DOHH2 (cell line): ENCODE measurements at regions not wholly inside any gene's neighbourhood (a gene's known extent, or its start where the extent isn't known, plus 50 kb on each side); places are given as distances from the start of the nearest gene placed in this dataset.

ENCODE experiments used
- H3F3A ChIP-seq: fragments of 200-600 bp; sonication (generic), shearing (Covaris generic); 2 replicates; pipeline ENCODE4 v1.6.0; 2016; ENCODE audit warnings: antibody characterized with exemption, mild to moderate bottlenecking; ENCODE audit not compliant: control insufficient read depth, insufficient read depth
- H3K27ac ChIP-seq: fragments of 200-600 bp; sonication (generic); 2 replicates; pipeline ENCODE4 v1.5.1; 2014; ENCODE audit warnings: low read depth, mild to moderate bottlenecking, low read length, moderate library complexity
- H3K27me3 ChIP-seq: fragments of 200-600 bp; sonication (generic); 2 replicates; pipeline ENCODE4 v1.6.1; 2014; ENCODE audit warnings: mild to moderate bottlenecking, low read length, mixed read lengths; ENCODE audit not compliant: control insufficient read depth
- H3K36me3 ChIP-seq: fragments of 200-600 bp; sonication (generic); 2 replicates; pipeline ENCODE4 v1.6.1; 2014; ENCODE audit warnings: mild to moderate bottlenecking, low read length, moderate library complexity, mixed read lengths; ENCODE audit not compliant: control insufficient read depth
- H3K4me1 ChIP-seq: fragments of 200-600 bp; sonication (generic); 2 replicates; pipeline ENCODE4 v1.6.1; 2014; ENCODE audit warnings: mild to moderate bottlenecking, low read length, mixed read lengths; ENCODE audit not compliant: control insufficient read depth
- H3K4me2 ChIP-seq: fragments of 200-600 bp; sonication (generic); 2 replicates; pipeline ENCODE4 v1.6.0; 2014; ENCODE audit warnings: mild to moderate bottlenecking, low read length, moderate library complexity
- H3K4me3 ChIP-seq: fragments of 200-600 bp; sonication (generic); 2 replicates; pipeline ENCODE4 v1.5.1; 2014; ENCODE audit warnings: mild to moderate bottlenecking, low read length, mixed read lengths
- H3K79me2 ChIP-seq: fragments of 200-600 bp; sonication (generic); 2 replicates; pipeline ENCODE4 v1.6.1; 2014; ENCODE audit warnings: mild to moderate bottlenecking, low read length, mixed read lengths; ENCODE audit not compliant: control insufficient read depth
- H3K9me2 ChIP-seq: fragments of 200-600 bp; sonication (generic); replicated peaks from 2 replicates; pipeline ENCODE4 v1.6.1; 2014; ENCODE audit warnings: mild to moderate bottlenecking, low read length, mixed read lengths; ENCODE audit not compliant: control insufficient read depth
- H3K9me3 ChIP-seq: fragments of 200-600 bp; sonication (generic); 2 replicates; pipeline ENCODE4 v1.6.1; 2014; ENCODE audit warnings: antibody characterized with exemption, low read length, mixed read lengths; ENCODE audit not compliant: control insufficient read depth, insufficient read depth
- H4K20me1 ChIP-seq: fragments of 200-600 bp; sonication (generic); 2 replicates; pipeline ENCODE4 v1.6.0; 2014; ENCODE audit warnings: low read depth, mild to moderate bottlenecking, antibody characterized with exemption, low read length, moderate library complexity; ENCODE audit not compliant: control insufficient read depth, insufficient read depth
- EZH2phosphoT487 ChIP-seq: fragments of 200-600 bp; sonication (generic); IDR thresholded peaks from 2 replicates; pipeline ENCODE4 v1.6.1; 2017; ENCODE audit warnings: borderline replicate concordance, mild to moderate bottlenecking, antibody characterized with exemption, low read length, moderate library complexity, mixed read lengths
- TF ChIP-seq, protein P1 (sequence below): fragments of 200-600 bp; sonication (generic); IDR thresholded peaks from one replicate; pipeline ENCODE4 v1.5.1; 2014; ENCODE audit warnings: antibody characterized with exemption, mild to moderate bottlenecking, low read depth, low read length; ENCODE audit not compliant: poor library complexity, severe bottlenecking

GRCh38 chr1:229085291-229085690 lies 185.6 kb upstream of the RAB4A start:
- H3K9me2 ChIP-seq, result no peaks in the 10 kb centered on the region
- H3K27ac ChIP-seq, result no peak overlapping the region
- H4K20me1 ChIP-seq, result no peaks in the 10 kb centered on the region
- H3K4me3 ChIP-seq, result no peak overlapping the region
- H3F3A ChIP-seq, result no peaks in the 10 kb centered on the region
- H3K4me1 ChIP-seq, result no peaks in the 10 kb centered on the region
- no peak overlapping the region for H3K4me2 ChIP-seq
- no peaks in the 10 kb centered on the region for H3K36me3 ChIP-seq
- peaks cover 11% of the 10 kb centered on the region for H3K27me3 ChIP-seq
- peaks cover 7% of the 10 kb centered on the region for H3K9me3 ChIP-seq
- H3K79me2 ChIP-seq, result no peaks in the 10 kb centered on the region
- TF ChIP-seq EZH2phosphoT487, result no peak
- TF ChIP-seq, protein P1, sequence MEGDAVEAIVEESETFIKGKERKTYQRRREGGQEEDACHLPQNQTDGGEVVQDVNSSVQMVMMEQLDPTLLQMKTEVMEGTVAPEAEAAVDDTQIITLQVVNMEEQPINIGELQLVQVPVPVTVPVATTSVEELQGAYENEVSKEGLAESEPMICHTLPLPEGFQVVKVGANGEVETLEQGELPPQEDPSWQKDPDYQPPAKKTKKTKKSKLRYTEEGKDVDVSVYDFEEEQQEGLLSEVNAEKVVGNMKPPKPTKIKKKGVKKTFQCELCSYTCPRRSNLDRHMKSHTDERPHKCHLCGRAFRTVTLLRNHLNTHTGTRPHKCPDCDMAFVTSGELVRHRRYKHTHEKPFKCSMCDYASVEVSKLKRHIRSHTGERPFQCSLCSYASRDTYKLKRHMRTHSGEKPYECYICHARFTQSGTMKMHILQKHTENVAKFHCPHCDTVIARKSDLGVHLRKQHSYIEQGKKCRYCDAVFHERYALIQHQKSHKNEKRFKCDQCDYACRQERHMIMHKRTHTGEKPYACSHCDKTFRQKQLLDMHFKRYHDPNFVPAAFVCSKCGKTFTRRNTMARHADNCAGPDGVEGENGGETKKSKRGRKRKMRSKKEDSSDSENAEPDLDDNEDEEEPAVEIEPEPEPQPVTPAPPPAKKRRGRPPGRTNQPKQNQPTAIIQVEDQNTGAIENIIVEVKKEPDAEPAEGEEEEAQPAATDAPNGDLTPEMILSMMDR, result no peak

GRCh38 chr1:229086091-229086490 lies 184.8 kb upstream of the RAB4A start:
- Histone ChIP-seq H3K4me2 (no peak overlapping the region), H3K27ac (no peak overlapping the region), H3K4me3 (no peak overlapping the region), H3K79me2 (no peaks in the 10 kb centered on the region), H3K4me1 (no peaks in the 10 kb centered on the region), H3F3A (no peaks in the 10 kb centered on the region), H3K36me3 (no peaks in the 10 kb centered on the region), H4K20me1 (no peaks in the 10 kb centered on the region), H3K9me3 (peaks cover 7% of the 10 kb centered on the region), H3K27me3 (peaks cover 11% of the 10 kb centered on the region), H3K9me2 (no peaks in the 10 kb centered on the region)
- TF ChIP-seq, protein P1, result no peak
- TF ChIP-seq EZH2phosphoT487, result no peak

- Histone ChIP-seq H4K20me1 (no peaks in the 10 kb centered on the region), H3K36me3 (no peaks in the 10 kb centered on the region), H3K27ac (no peak overlapping the region), H3K4me2 (no peak overlapping the region), H3K27me3 (peaks cover 11% of the 10 kb centered on the region), H3K9me2 (no peaks in the 10 kb centered on the region), H3F3A (no peaks in the 10 kb centered on the region), H3K4me3 (no peak overlapping the region), H3K9me3 (peaks cover 7% of the 10 kb centered on the region), H3K4me1 (peaks cover 1% of the 10 kb centered on the region), H3K79me2 (no peaks in the 10 kb centered on the region)
- TF ChIP-seq, protein P1, result no peak
- TF ChIP-seq EZH2phosphoT487, result no peak
Observed at GRCh38 chr1:229086686-229087085, 184.2 kb upstream of the RAB4A start.

- Histone ChIP-seq H3F3A (no peaks in the 10 kb centered on the region), H3K9me2 (no peaks in the 10 kb centered on the region), H3K4me3 (no peak overlapping the region), H3K27me3 (peaks cover 11% of the 10 kb centered on the region), H3K79me2 (no peaks in the 10 kb centered on the region), H3K9me3 (peaks cover 5% of the 10 kb centered on the region), H4K20me1 (no peaks in the 10 kb centered on the region), H3K4me1 (peaks cover 8% of the 10 kb centered on the region), H3K27ac (no peak overlapping the region), H3K36me3 (no peaks in the 10 kb centered on the region), H3K4me2 (no peak overlapping the region)
- TF ChIP-seq EZH2phosphoT487, result no peak
- TF ChIP-seq, protein P1, result no peak
Observed at GRCh38 chr1:229087339-229087738, 183.6 kb upstream of the RAB4A start.
